SH-SY5Y (cell line): ENCODE measurements at regions not wholly inside any gene's neighbourhood (a gene's known extent, or its start where the extent isn't known, plus 50 kb on each side); places are given as distances from the start of the nearest gene placed in this dataset.

Experiments used
- GATA2 ChIP-seq: IDR thresholded peaks from 2 replicates; pipeline ENCODE4 v1.6.1; 2011; ENCODE audit warnings: mild to moderate bottlenecking, low read depth, low read length
- GATA3 ChIP-seq: IDR thresholded peaks from 2 replicates; pipeline ENCODE4 v1.6.1; 2011; ENCODE audit warnings: low read depth, mild to moderate bottlenecking, low read length, moderate library complexity

GRCh38 chr2:149738767-149739166 lies 151.2 kb upstream of the MMADHC start:
- TF ChIP-seq GATA3, result no peak
- TF ChIP-seq GATA2, result no peak
